Spleen (tissue), 11 donors: ENCODE measurements at regions not wholly inside any gene's neighbourhood (a gene's known extent, or its start where the extent isn't known, plus 50 kb on each side); places are given as distances from the start of the nearest gene placed in this dataset.

ENCODE experiments used
- DNase-seq: peaks from one replicate; pipeline ENCODE4 v3.0.0-alpha.2; 2020
- H3K27ac ChIP-seq, 8 donors: fragments of 200-600 bp; sonication (generic) in 7 of 8; 1 replicate in 4 of 8; 2 replicates in 4 of 8; pipeline versions ENCODE4 v1.5.0 to v1.8.0; 2016 to 2021; ENCODE audit warnings: inconsistent platforms in 4 of 8, mild to moderate bottlenecking in 4 of 8, moderate library complexity in 1 of 8
- H3K27me3 ChIP-seq, 7 donors: fragments of 200-600 bp; sonication (generic) in 6 of 7; replicated peaks in 1 of 7; 1 replicate in 4 of 7; 2 replicates in 3 of 7; pipeline versions ENCODE4 v1.5.0 to v1.8.0; 2016 to 2021; ENCODE audit warnings: inconsistent platforms in 3 of 7, mild to moderate bottlenecking in 1 of 7
- H3K36me3 ChIP-seq, 6 donors: fragments of 200-600 bp; sonication (generic) in 5 of 6; 1 replicate in 4 of 6; 2 replicates in 2 of 6; pipeline versions ENCODE4 v1.5.0 to v1.8.0; 2016 to 2021; ENCODE audit warnings: inconsistent platforms in 2 of 6
- H3K4me1 ChIP-seq, 6 donors: fragments of 200-600 bp; sonication (generic) in 5 of 6; 1 replicate in 3 of 6; 2 replicates in 3 of 6; pipeline versions ENCODE4 v1.5.0 to v1.8.0; 2016 to 2021; ENCODE audit warnings: inconsistent platforms in 3 of 6
- H3K4me3 ChIP-seq, 8 donors: fragments of 200-600 bp; sonication (generic) in 7 of 8; 1 replicate in 4 of 8; 2 replicates in 4 of 8; pipeline versions ENCODE4 v1.5.0 to v1.8.0; 2016 to 2021; ENCODE audit warnings: inconsistent platforms in 4 of 8, mild to moderate bottlenecking in 4 of 8, moderate library complexity in 2 of 8
- H3K9me3 ChIP-seq, 8 donors: fragments of 200-600 bp; sonication (generic) in 7 of 8; 1 replicate in 4 of 8; 2 replicates in 4 of 8; pipeline versions ENCODE4 v1.5.0 to v1.8.0; 2016 to 2021; ENCODE audit warnings: inconsistent platforms in 4 of 8
- CTCF ChIP-seq, 11 experiments: fragments of 200-600 bp in 7 of 11; fragments of 450-650 bp in 4 of 11; sonication (generic) in 4 of 11; IDR thresholded peaks in 8 of 11; conservative IDR thresholded peaks in 3 of 11; 1 replicate in 7 of 11; 2 replicates in 4 of 11; pipeline versions ENCODE4 v1.4.0 to v1.8.0; 2016 to 2021; ENCODE audit warnings: antibody characterized with exemption in 11 of 11, inconsistent platforms in 4 of 11, mild to moderate bottlenecking in 1 of 11
- POLR2A ChIP-seq, 3 donors: fragments of 450-650 bp; IDR thresholded peaks; one replicate each; pipeline ENCODE4 v1.5.1; 2017; ENCODE audit warnings: antibody characterized with exemption in 3 of 3, mild to moderate bottlenecking in 1 of 3
- POLR2AphosphoS5 ChIP-seq, 3 donors: sonication (generic); formaldehyde crosslinking; IDR thresholded peaks; one replicate each; pipeline ENCODE4 v1.5.1; 2017; ENCODE audit warnings: antibody characterized with exemption in 3 of 3
- WGBS, 5 donors: extraction: QIAGEN DNeasy Blood & Tissue Kit in 3 of 5; methylation state at CpG; one replicate each; pipeline versions ENCODE4 v1.1.5 to v1.1.7; 2013 to 2018; 5-methylcytosine and 5-hydroxymethylcytosine counted together
- intact Hi-C: fragments of 100-400 bp; cut with DNase I; formaldehyde crosslinking; loops from one replicate; pipeline ENCODE4 v1.15.0; 2023; ENCODE audit warnings: low total_unique reads
- donor health status: healthy with polysubstance abuse.
- donor health status: DM: no; HTN: no; CAD: no; lungs with moderate emphysema.
- donor health status: DM: no; HTN: no; CAD: no.
- donor health status: Bipolar disorder and iron deficiency.
- donor health status: healthy.
- donor health status: DM: no; HTN: no; CAD: no.
- donor health status: DM: yes; HTN: yes; CAD: no.

DNA sequence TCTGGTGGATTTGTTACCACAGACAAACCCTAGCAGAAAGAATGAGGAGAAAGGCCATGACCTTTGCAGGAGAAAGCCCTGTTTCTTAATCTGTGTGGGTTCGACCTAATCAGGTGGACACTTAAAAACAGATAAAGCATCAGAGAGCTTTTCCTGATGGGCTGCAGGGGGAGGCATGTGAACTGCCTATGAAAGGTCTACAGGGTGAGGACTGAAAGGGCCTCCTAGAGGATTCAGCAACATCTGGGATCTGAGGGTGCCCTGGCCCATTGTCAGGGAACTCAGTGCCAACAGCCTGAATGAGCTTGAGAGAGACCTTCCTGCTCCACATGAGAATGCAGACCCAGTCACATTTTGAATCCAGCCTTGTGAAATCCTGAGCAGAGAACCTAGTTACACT, 178.8 kb upstream of the DDHD1 start:
- intact Hi-C loops = no loop called here
- TF ChIP-seq CTCF (IDR thresholded peaks at IDR 0.05 in 8 of 11, conservative IDR thresholded peaks at IDR 0.05 in 3 of 11) = no peak
- TF ChIP-seq POLR2AphosphoS5 (IDR thresholded peaks at IDR 0.05) = no peak
- no peak for TF ChIP-seq POLR2A (IDR thresholded peaks at IDR 0.05)
- no peaks in the 10 kb centered on the region for H3K36me3 ChIP-seq
- H3K27me3 ChIP-seq = no peaks in the 10 kb centered on the region
- no peak for DNase-seq
- H3K4me3 ChIP-seq = no peak overlapping the region
- no peaks in the 10 kb centered on the region for H3K9me3 ChIP-seq
- WGBS, 5 donors = 57 to 78% (median 64%) methylated on average over 1 of the region's 1 CpG
- no peak overlapping the region for H3K27ac ChIP-seq
- no peaks in the 10 kb centered on the region for H3K4me1 ChIP-seq

- no peaks in the 10 kb centered on the region for H3K27me3 ChIP-seq
- no peaks in the 10 kb centered on the region for H3K36me3 ChIP-seq
- no peaks in the 10 kb centered on the region for H3K4me1 ChIP-seq
- 64 to 88% (median 81%) methylated on average over 1 of the region's 1 CpG for WGBS, 5 donors
- no peak for TF ChIP-seq POLR2A (IDR thresholded peaks at IDR 0.05)
- TF ChIP-seq POLR2AphosphoS5 (IDR thresholded peaks at IDR 0.05) = no peak
- no peak for TF ChIP-seq CTCF (IDR thresholded peaks at IDR 0.05 in 8 of 11, conservative IDR thresholded peaks at IDR 0.05 in 3 of 11)
- H3K27ac ChIP-seq = no peak overlapping the region
- no peaks in the 10 kb centered on the region for H3K9me3 ChIP-seq
- H3K4me3 ChIP-seq = no peak overlapping the region
- DNase-seq = no peak
- intact Hi-C loops = no loop called here
Observed at GRCh38 chr14:53331247-53331646, 178.1 kb upstream of the DDHD1 start.

GRCh38 chr14:53330441-53330840, 177.3 kb upstream of the DDHD1 start:
- no peak for TF ChIP-seq CTCF (IDR thresholded peaks at IDR 0.05 in 8 of 11, conservative IDR thresholded peaks at IDR 0.05 in 3 of 11)
- TF ChIP-seq POLR2AphosphoS5 (IDR thresholded peaks at IDR 0.05) = no peak
- TF ChIP-seq POLR2A (IDR thresholded peaks at IDR 0.05) = no peak
- no peaks in the 10 kb centered on the region for H3K4me1 ChIP-seq
- 75 to 89% (median 78%) methylated on average over 3 of the region's 3 CpGs for WGBS, 5 donors
- H3K9me3 ChIP-seq = no peaks in the 10 kb centered on the region
- no peaks in the 10 kb centered on the region for H3K36me3 ChIP-seq
- intact Hi-C loops = no loop called here
- no peak overlapping the region for H3K4me3 ChIP-seq
- no peaks in the 10 kb centered on the region for H3K27me3 ChIP-seq
- DNase-seq = no peak
- no peak overlapping the region for H3K27ac ChIP-seq

DNA sequence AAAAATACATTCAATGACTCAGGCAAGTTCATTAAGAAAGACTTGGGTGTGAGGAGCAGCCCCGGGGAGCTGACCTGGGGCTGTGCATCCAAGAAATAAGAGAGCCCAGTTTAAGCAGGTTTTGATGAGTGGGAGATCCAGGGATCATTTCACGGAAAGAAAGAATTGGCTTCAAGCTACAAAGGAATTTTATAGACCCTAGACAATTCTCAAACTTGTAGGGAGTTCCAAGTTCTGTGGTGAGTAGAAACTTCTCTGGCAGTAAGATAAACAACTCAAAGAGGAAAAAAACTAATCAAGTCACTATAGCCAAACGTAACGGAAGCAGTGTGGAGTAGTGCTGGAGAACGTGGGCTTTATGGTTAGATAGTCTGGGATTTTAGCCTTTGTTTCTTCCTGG, 175.7 kb upstream of the DDHD1 start:
- Histone ChIP-seq H3K36me3 (no peaks in the 10 kb centered on the region), H3K4me1 (no peaks in the 10 kb centered on the region), H3K27me3 (no peaks in the 10 kb centered on the region), H3K9me3 (peaks cover 0 to under 1% (median 0%) of the 10 kb centered on the region in 8 donors), H3K27ac (no peak overlapping the region), H3K4me3 (no peak overlapping the region)
- DNase-seq = no peak
- 76 to 91% (median 85%) methylated on average over 5 of the region's 5 CpGs for WGBS, 5 donors
- intact Hi-C loops = no loop called here
- no peak for TF ChIP-seq POLR2A (IDR thresholded peaks at IDR 0.05)
- no peak for TF ChIP-seq CTCF (IDR thresholded peaks at IDR 0.05 in 8 of 11, conservative IDR thresholded peaks at IDR 0.05 in 3 of 11)
- no peak for TF ChIP-seq POLR2AphosphoS5 (IDR thresholded peaks at IDR 0.05)
